Body of pancreas (tissue), 4 donors: ENCODE measurements at regions not wholly inside any gene's neighbourhood (a gene's known extent, or its start where the extent isn't known, plus 50 kb on each side); places are given as distances from the start of the nearest gene placed in this dataset.

Experiments
- POLR2A ChIP-seq, 3 donors: fragments of 450-650 bp; IDR thresholded peaks; one replicate each; pipeline ENCODE4 v1.6.1; 2016; ENCODE audit warnings: antibody characterized with exemption in 3 of 3, mild to moderate bottlenecking in 2 of 3
- TF ChIP-seq, protein P1 (sequence below), 7 experiments: fragments of 450-650 bp in 4 of 7; fragments of 200-600 bp in 3 of 7; sonication (generic) in 3 of 7; IDR thresholded peaks; one replicate each; pipeline ENCODE4 v1.5.1; 2016 to 2019; ENCODE audit warnings: antibody characterized with exemption in 7 of 7

GRCh38 chr16:17564856-17565255, 94.1 kb upstream of the XYLT1 start:
- TF ChIP-seq, protein P1, sequence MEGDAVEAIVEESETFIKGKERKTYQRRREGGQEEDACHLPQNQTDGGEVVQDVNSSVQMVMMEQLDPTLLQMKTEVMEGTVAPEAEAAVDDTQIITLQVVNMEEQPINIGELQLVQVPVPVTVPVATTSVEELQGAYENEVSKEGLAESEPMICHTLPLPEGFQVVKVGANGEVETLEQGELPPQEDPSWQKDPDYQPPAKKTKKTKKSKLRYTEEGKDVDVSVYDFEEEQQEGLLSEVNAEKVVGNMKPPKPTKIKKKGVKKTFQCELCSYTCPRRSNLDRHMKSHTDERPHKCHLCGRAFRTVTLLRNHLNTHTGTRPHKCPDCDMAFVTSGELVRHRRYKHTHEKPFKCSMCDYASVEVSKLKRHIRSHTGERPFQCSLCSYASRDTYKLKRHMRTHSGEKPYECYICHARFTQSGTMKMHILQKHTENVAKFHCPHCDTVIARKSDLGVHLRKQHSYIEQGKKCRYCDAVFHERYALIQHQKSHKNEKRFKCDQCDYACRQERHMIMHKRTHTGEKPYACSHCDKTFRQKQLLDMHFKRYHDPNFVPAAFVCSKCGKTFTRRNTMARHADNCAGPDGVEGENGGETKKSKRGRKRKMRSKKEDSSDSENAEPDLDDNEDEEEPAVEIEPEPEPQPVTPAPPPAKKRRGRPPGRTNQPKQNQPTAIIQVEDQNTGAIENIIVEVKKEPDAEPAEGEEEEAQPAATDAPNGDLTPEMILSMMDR (IDR thresholded peaks at IDR 0.05) = no peak
- no peak for TF ChIP-seq POLR2A (IDR thresholded peaks at IDR 0.05)
